AG04450 (cell line): ENCODE measurements at regions not wholly inside any gene's neighbourhood (a gene's known extent, or its start where the extent isn't known, plus 50 kb on each side); places are given as distances from the start of the nearest gene placed in this dataset.

Experiments
- CTCF ChIA-PET: fragments of 300-600, 350-600 bp; formaldehyde crosslinking; extraction: SDS; loops from one replicate; lab custom pipeline; 2022; ENCODE audit warnings: antibody characterized with exemption, inconsistent platforms; lab: Charles Lee
- POLR2A ChIA-PET: fragments of 350-600 bp; formaldehyde crosslinking; extraction: SDS; loops from one replicate; lab custom pipeline; 2021; ENCODE audit warnings: antibody characterized with exemption, inconsistent platforms; lab: Yijun Ruan, JAX
- DNase-seq: peaks from one replicate; pipeline ENCODE4 v3.0.0-alpha.2; 2011; ENCODE audit warnings: low read depth, low spot score
- H3K27ac ChIP-seq: one replicate; pipeline ENCODE4 v1.5.1; 2012; ENCODE audit warnings: low read depth, low read length, control low read depth
- H3K27me3 ChIP-seq: one replicate; pipeline ENCODE4 v1.6.0; 2012; ENCODE audit warnings: low read length; ENCODE audit not compliant: control insufficient read depth, insufficient read depth
- H3K4me3 ChIP-seq: 2 replicates; pipeline ENCODE4 v1.5.1; 2011; ENCODE audit warnings: mild to moderate bottlenecking, low read depth, low read length, control low read depth
- H3K9me3 ChIP-seq: 2 replicates; pipeline ENCODE4 v1.5.1; 2012; ENCODE audit warnings: low read length; ENCODE audit not compliant: control insufficient read depth, insufficient read depth
- TF ChIP-seq, protein P1 (sequence below): IDR thresholded peaks from 2 replicates; pipeline ENCODE4 v1.5.1; 2011; ENCODE audit warnings: low read depth, low read length, control low read depth, inconsistent platforms

DNA sequence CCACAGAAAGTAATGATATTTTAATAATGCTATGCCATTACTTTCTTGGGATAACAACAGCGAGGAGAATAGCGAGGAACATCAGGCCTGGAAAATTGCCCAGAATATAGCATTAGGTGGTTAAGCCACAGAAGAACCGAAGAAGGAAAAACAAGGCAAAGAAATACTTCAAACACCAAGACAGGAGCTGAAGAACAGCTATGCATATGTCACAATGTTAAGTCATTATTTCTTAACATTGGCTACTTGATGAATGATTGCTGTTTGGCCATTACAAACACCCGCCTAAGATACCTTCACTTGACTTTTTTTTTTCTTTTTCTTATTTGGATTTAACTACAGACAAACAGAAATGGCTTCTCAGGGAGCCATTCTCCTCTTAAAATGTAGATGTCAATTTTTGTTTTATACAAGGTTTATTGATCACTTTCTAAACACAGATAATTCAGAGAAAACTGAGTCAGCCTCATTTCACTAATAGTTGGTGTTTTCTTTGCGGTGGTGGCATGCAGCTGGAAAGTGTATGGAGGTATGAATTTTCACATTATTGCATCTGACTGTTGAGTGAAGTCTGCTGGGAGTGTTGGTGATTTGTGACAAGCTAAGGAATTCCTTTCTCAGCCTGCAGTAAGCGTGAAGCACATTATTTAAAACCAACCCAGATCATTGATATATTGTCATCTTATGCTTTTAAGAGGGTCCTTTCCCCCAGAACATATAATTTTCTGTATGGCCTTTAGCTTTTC is 705.7 kb upstream of the NR2F2 start:
- Histone ChIP-seq H3K27ac (no peak overlapping the region), H3K27me3 (no peaks in the 10 kb centered on the region), H3K4me3 (no peak overlapping the region), H3K9me3 (no peaks in the 10 kb centered on the region)
- TF ChIP-seq, protein P1, sequence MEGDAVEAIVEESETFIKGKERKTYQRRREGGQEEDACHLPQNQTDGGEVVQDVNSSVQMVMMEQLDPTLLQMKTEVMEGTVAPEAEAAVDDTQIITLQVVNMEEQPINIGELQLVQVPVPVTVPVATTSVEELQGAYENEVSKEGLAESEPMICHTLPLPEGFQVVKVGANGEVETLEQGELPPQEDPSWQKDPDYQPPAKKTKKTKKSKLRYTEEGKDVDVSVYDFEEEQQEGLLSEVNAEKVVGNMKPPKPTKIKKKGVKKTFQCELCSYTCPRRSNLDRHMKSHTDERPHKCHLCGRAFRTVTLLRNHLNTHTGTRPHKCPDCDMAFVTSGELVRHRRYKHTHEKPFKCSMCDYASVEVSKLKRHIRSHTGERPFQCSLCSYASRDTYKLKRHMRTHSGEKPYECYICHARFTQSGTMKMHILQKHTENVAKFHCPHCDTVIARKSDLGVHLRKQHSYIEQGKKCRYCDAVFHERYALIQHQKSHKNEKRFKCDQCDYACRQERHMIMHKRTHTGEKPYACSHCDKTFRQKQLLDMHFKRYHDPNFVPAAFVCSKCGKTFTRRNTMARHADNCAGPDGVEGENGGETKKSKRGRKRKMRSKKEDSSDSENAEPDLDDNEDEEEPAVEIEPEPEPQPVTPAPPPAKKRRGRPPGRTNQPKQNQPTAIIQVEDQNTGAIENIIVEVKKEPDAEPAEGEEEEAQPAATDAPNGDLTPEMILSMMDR: no peak
- ChIA-PET CTCF (interaction anchor here (0.6 to 1.2 kb wide), 2 partner anchors 600 to 721 kb away, joined by 3 read pairs; no protein-coding TSS in a partner anchor), POLR2A (no interaction called here)
- DNase-seq: no peak

DNA sequence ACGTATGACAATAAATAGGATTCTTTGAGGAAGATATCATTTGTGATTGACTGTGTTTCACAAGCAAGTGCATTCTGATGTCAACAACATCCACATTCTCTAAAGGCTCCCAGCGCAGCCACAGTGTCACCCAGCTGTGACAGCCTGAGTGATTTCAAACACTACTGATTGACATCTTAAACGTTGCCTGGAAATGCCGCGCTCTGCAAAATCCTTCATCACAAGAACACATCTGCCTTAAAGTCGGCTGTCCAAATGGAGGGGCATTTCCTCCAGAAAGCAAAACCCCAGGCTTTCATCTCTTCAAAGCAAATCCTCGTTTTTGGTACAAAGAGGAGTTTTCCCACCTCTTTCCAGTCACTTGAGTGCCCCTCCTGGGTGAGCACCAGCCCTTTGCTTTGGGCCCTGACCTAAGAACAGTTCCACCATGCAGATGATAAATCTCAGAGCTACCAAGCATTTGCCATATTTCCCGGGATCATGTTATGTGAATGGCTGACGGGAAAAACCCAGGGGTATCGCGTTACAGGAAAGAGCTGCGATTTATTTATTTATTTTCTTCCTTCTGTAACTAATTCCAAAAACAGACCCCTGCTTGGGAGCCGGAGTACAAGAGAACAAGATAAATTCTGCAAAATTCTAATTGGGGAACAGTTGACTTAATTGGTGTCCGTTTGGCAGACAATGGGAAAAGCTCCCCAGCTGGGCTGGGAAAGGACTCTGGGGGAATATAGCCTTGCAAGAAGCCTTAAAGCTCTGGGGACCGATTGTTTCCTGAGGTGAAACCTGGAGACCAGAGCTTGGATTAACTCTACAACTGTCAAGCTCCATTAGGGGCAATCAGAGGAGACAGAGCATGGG is 703.8 kb upstream of the NR2F2 start:
- Histone ChIP-seq H3K4me3 (no peak overlapping the region), H3K27me3 (no peaks in the 10 kb centered on the region), H3K27ac (no peak overlapping the region), H3K9me3 (no peaks in the 10 kb centered on the region)
- TF ChIP-seq, protein P1: no peak
- no peak for DNase-seq
- POLR2A ChIA-PET: no interaction called here
- CTCF ChIA-PET: interaction anchor here (0.5 kb wide), 1 partner anchor 349 kb away, joined by 3 read pairs; no protein-coding TSS in a partner anchor

DNA sequence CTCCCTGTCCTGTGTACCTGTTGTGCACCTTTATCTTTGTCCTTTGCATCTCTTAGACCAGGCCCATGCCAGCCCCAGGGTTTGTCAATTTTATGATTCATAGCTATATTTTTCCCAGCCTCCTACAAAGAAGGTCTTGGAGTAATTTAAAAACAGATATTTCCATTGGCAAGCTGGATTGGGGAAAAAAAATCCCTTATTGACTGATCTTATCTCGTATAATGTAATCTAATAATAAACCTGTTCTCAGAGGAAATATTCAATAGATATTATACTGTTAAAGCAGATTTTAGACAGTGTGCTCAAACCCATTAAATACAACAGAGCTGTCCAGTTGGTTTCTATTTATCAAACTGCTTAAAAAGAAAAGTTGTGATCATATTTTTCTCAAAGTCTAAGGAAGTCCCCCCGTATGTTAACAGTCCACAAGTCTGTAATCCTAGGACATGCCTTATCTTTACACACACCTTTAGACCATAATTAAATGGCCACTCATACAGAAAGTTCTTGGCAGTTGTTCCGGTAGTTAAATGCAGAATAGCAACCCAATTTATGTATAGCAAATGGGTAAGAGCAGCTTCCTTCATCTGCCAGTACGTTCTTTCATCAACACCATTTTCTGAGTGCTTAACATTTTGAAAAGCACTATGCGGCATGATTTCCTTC is 700.9 kb upstream of the NR2F2 start:
- ChIA-PET CTCF (interaction anchor here (0.7 to 1.5 kb wide), 4 partner anchors 10 to 1616 kb away, joined by 3 read pairs; no protein-coding TSS in a partner anchor), POLR2A (no interaction called here)
- TF ChIP-seq, protein P1: no peak
- Histone ChIP-seq H3K27me3 (no peaks in the 10 kb centered on the region), H3K9me3 (no peaks in the 10 kb centered on the region), H3K27ac (no peak overlapping the region), H3K4me3 (no peak overlapping the region)
- no peak for DNase-seq

DNA sequence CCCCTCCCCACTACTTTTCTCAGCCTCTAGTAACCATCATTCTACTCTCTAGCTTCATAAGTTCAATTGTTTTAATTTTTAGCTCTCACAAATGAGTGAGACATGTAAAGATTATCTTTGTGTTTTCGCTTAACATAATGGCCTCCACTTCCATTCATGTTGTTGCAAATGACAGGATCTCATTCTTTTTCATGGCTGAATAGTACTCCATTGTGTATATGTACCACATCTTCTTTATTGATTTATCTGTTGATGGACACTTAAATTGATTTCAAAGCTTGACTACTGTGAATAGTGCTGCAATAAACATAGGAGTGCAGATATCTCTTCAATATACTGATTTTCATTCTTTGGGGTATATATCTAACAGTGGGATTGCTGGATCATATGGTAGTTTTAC is 699.8 kb upstream of the NR2F2 start:
- Histone ChIP-seq H3K27me3 (no peaks in the 10 kb centered on the region), H3K4me3 (no peak overlapping the region), H3K9me3 (no peaks in the 10 kb centered on the region), H3K27ac (no peak overlapping the region)
- POLR2A ChIA-PET: no interaction called here
- no peak for DNase-seq
- TF ChIP-seq, protein P1: no peak
- CTCF ChIA-PET: interaction anchor here (0.6 kb wide), 1 partner anchor 364 kb away, joined by 3 read pairs; no protein-coding TSS in a partner anchor
